NCI-H460 (cell line): ENCODE measurements at regions not wholly inside any gene's neighbourhood (a gene's known extent, or its start where the extent isn't known, plus 50 kb on each side); places are given as distances from the start of the nearest gene placed in this dataset.
"Not testable (repeated sequence)": the region's sequence is repeated elsewhere in the genome, so short reads cannot be mapped to it uniquely, and the experiment has no call there.

ENCODE experiments used
- DNase-seq: peaks from one replicate; pipeline ENCODE4 v3.0.0-alpha.2; 2016; ENCODE audit warnings: low read depth; ENCODE audit errors: extremely low read depth

DNA sequence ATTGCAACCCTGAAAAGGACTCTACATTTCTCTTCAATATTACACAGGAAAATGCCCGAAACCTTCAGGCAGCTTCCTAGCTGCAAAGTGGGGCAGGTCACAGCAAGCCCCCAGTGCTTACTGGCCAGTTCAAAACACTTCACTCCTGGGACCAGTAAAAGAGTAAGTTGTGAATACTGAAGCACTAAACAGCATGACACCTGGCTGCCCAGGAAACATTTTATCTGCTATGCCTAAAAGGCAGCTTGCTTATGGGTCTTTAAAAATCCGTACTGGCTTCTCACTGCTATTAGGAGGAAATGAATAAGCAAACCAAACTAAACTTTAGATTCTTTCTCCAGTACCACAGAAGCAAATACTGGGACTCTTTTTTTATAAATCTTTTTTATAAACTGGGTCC lies 457.9 kb upstream of the ALCAM start:
- DNase-seq = no peak

DNA sequence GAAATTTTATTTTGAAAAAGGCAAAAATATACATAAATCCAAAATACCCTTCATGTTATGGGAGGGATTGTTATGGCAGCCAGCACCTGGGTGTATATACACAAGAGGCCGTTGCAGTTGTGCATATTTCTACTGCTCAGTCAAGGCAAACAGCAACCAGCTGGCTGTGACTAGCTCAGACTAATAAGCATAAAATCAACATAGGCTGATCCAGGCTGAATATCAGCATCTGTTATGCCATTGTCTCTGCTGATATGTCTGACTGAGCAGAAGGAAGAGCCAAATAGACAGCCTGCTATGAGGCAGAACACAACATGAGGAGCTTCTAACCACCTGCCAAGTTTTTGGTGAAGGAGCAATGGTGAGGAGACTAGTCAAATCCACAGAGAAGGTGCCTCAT lies 457.5 kb upstream of the ALCAM start:
- no peak for DNase-seq

DNA sequence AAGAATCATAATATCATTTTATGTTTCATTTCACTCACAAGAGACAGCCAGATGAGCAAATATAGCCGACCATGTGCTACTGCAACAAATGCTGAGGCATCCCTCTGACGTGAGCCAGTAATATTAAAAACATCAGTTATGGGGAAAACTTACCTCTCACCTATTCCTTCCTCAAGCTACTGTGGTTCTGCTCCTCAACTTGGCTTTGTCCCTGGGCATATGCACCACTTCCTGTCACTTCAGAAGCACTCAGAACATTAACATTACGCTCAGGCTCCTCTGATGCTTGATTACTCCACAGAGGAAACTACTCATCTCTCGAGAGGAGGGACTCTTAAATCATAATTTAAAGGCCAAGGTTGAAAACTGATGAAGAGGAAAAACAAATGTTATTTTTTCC lies 457.0 kb upstream of the ALCAM start:
- no peak for DNase-seq

DNA sequence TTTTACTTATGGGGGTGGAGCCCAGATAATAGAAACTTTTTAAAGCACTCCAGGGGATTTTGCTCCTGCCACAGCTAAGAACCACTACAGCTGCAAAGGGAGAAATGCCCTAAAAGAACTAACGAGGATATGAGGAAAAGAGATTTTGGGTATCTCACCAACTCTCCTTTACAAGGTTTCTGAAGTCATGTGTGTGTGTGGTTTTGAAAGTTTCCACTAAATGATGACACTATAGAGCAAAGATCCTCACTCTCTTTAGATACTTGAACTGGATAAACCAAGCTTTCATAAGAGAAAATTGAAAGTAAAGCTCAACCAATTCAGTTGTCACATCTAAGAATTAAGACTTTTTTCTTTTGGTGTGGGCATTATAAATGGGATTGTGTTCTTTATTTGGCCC lies 455.3 kb upstream of the ALCAM start:
- no peak for DNase-seq

DNA sequence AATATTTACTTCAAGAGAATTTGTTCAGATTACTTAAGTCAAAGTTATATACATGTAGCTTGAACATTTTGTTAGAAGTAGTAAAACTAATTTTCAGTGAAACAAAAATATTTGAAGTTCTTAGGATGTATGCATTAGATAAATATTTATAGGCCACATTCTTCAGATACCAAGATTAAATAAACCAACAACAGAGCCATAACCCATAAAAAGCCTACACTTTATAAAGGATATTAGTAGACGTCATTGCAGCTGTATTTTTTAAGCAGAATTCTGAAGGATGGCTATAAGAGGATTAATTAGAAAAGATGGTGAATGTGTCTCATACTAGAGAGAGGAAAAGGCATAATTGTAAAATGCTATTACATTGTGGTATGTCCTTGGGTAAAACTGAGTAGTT lies 449.7 kb upstream of the ALCAM start:
- DNase-seq = no peak

DNA sequence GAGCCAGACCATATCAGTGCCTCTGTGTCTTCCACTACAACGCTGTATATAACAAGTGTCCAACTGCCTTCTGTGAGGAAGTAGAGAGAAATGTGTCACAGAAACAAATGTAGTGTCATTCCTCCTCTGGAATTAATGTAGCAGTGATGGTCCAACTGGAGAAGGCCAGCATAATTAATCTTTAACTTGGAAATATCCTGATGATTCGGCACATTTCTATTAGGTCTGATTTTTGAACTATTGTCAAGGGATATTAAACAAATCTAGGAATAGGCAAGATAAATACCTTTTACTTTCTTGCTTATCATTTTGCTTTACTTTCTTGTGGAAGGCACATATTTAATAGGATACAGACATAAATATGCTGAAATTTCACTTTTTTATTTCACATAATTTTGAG lies 446.2 kb upstream of the ALCAM start:
- DNase-seq = no peak

DNA sequence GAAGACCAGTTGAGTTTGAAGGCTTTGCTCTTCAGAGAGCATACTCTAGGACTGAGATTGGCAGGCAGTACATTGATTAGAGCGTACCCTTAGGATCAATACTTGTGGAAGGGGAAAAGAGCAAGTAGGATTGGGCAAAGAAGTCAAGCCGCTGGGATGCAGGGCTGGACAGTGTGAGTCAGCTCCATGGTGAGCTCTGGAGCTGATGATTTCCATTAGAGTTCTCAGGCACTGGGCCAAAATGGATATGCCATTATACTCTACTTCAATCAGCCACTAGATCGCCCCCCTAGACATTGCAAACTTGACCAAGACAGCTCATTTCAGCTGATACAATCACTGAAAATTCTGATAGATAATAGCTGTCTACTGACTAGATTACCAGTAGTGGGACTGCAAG lies 432.7 kb upstream of the ALCAM start:
- no peak for DNase-seq

DNA sequence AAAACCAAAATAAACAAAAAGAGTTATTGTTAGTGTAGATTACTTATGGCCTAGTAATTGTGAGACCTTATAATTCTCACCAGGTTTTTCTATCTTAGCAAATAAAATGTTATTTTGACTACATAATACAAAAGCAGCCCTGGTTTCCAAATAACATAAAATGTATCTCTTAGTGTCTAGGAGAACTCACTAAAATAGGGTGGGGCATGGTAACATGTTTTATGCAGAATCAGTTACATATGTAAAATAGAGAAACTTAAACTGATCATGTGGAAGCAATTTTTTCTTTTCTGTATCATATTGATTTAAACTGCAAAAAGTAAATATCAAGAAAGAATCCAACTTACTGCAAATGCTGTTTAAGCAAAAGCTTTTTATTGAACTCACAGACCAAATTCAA lies 431.1 kb upstream of the ALCAM start:
- DNase-seq = no peak

GRCh38 chr3:104939196-104939595 lies 427.5 kb upstream of the ALCAM start:
- no peak for DNase-seq

DNA sequence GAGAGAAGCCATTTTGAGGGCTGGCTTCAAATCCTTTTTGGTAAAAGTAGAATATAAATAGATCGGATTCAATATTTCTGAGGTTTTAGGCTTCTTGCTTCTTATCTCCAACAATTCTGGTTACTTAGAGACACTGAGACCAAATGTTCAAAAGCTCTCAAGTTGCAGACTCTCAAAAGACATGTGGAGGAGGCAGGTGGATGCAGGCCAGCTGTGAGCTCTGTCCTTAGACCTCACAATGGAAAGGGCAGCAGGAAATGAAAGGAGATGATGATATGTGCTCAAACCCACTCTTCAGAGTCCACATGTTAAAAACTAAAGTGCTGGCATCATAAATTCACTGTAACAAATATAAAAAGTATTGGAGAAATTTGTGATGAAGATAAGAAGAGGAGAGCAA lies 424.9 kb upstream of the ALCAM start:
- no peak for DNase-seq

DNA sequence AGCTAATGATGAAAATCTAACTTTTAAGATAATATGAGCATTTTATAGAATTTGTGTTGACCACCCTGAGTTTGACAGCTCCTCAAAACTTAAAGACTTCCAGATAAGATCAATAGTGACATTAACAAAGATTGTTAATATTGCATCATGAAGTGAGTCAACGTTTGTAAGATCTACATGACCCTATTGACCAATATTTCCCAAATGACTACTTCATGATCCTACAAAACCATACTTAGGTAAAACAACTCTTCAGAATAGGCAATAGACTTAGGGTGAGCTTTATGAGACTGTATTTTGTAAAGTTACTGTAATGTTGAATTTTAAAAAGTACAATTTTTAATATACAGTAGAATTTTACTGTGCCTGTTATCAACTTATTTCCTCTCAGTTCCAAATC lies 422.7 kb upstream of the ALCAM start:
- DNase-seq = no peak

- no peak for DNase-seq
Measured at GRCh38 chr3:104947943-104948342, 418.8 kb upstream of the ALCAM start.

DNA sequence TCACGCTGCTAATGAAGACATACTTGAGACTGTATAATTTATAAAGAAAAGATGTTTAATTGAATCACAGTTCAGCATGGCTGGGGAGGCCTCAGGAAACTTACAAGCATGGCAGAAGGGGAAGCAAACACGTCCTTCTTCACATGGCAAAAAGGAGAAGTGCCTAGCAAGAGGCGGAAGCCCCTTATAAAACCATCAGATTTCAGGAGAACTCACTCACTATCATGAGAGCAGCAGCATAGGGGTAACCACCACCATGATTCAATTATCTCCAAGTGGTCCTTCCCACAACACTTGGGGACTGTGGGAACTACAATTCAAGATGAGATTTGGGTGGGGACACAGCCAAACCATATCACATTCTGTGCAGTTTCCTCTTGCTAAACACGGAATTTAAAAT lies 416.9 kb upstream of the ALCAM start:
- DNase-seq = not testable (repeated sequence)

GRCh38 chr3:104951426-104951825 lies 415.3 kb upstream of the ALCAM start:
- DNase-seq = no peak

DNA sequence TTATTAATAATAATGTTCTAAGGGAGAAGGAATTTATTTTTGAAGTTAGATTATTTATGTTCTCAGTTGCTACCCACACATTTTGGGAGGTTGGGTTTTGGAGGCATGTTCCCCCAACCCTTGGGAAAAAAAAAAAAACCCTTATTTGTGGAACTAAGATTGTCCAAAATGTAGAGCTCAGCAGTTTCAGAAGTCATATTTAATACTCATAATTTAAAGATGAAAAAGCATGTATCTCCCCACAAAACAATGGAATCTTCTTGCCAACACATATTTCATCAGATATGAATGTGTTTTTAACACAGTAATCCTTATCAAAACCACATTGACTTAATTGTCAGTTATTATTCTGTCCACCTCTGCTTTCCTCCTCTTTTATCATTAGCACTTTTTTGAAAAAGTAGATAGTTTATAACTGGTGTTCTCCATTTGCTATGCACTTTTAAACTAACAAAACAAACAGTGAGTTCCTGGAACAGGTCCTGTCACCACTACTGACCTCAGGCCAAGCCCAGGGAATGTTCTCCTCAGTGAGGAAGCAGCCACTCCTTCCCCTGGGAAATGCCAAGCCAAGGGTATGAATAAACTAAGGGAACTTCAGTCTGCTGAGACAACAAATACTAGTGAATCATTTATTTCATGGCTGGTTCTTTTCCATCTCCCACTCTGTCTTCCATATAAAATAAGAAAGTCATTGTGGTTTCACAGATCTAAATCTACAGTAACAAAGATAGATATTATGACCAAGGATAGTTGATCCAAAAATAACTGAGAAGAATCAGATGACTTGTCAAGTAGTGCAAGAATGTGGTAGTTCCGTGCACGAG lies 414.4 kb upstream of the ALCAM start:
- DNase-seq = peak; percentile 5

GRCh38 chr3:104956620-104957345 lies 409.9 kb upstream of the ALCAM start:
- DNase-seq = no peak

GRCh38 chr3:104960579-104960978 lies 406.1 kb upstream of the ALCAM start:
- DNase-seq = no peak

DNA sequence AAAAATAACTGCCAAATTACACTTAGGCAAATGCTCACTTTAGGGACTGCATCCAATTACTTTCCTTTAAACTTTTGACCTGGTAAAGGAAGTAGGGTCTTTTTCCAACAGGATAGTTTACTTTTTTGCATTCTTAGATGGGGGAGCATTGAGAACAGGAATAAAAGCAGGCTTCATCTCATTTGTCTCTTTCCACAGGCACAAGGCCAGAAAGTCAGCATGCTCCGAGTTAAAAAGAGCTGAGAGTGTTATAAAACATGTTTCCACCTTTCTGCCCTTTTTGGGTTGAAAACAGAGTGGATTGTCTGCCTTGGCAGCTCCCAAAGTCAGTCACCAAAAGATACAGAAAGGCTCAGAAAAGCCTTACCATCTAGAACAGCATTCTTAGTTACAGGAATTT lies 404.9 kb upstream of the ALCAM start:
- no peak for DNase-seq

- DNase-seq = no peak
Measured at GRCh38 chr3:104974316-104974715, 392.4 kb upstream of the ALCAM start.

DNA sequence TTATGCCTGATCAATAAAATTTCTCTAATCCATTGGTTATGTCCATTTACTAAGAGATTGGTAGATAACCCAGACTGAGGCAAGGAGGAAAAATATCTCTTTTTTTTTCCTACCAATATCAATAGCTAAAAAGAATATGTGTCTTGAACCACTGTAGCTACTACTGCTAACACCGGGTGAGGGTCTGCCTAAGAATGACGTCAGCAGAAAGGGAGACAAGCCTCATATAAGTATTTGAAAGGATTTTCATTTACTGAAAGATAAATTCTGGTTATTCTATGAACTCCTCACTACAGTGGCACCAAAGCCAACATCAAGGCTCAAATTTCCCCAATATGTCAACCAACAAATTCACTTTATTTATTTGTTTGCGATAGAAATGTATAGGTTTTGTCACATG lies 389.0 kb upstream of the ALCAM start:
- no peak for DNase-seq

DNA sequence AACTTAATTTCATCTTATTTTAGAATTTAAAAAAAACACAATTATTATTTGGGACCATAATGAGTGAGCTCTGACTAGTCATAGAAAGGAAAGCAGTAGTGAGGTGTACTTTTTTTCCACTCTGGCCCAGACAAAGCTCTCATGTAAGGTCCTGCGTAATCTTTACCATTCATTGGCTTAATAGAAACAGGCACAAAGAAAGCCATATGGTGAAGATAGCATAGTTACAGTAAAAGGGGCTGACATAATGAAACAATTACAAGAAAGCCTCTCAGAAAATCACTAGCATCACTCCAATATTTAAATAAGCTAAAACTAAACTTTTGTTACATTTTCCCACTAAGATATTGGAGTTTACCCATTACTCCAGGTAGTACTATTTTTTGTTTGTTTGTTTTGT lies 384.6 kb upstream of the ALCAM start:
- DNase-seq = no peak

DNA sequence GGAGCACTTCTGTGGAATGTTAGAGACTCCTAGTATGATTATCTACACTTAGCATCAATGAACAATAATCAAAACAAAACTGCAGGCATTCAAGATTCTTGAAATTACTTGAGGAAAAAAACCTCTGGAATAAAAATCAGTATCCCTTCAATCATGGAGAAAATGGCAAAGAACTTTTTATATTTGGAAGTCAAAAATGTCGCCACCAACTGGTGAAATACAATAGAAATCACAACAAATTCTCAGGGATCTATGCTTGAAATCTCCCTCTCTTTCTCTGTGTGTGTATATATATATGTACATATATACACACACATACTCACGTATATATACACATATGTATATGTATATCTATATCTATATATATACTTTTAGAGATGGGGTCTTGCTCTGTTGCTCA lies 378.9 kb upstream of the ALCAM start:
- DNase-seq = no peak
